Neural progenitor cell (in vitro differentiated cells): ENCODE measurements at regions not wholly inside any gene's neighbourhood (a gene's known extent, or its start where the extent isn't known, plus 50 kb on each side); places are given as distances from the start of the nearest gene placed in this dataset.

Source experiments
- DNase-seq: peaks from one replicate; pipeline ENCODE4 v3.0.0-alpha.2; 2016; ENCODE audit warnings: low spot score
- H2AFZ ChIP-seq: fragments of 200-600 bp; sonication (generic); replicated peaks from 2 replicates; pipeline ENCODE4 v1.6.1; 2016; ENCODE audit warnings: antibody characterized with exemption
- H3F3A ChIP-seq: fragments of 200-600 bp; sonication (generic); 2 replicates; pipeline ENCODE4 v1.6.1; 2016; ENCODE audit warnings: antibody characterized with exemption, low read depth
- H3K27ac ChIP-seq: fragments of 200-600 bp; sonication (generic); 2 replicates; pipeline ENCODE4 v1.5.1; 2016; ENCODE audit warnings: mild to moderate bottlenecking
- H3K27me3 ChIP-seq: fragments of 200-600 bp; sonication (generic); 2 replicates; pipeline ENCODE4 v1.6.1; 2016; ENCODE audit warnings: mild to moderate bottlenecking, moderate library complexity
- H3K36me3 ChIP-seq: fragments of 200-600 bp; sonication (generic); 2 replicates; pipeline ENCODE4 v1.5.1; 2016
- H3K4me1 ChIP-seq: fragments of 200-600 bp; sonication (generic); 2 replicates; pipeline ENCODE4 v1.6.1; 2016; ENCODE audit warnings: mixed run types
- H3K4me2 ChIP-seq: fragments of 200-600 bp; sonication (generic); 2 replicates; pipeline ENCODE4 v1.6.1; 2016
- H3K4me3 ChIP-seq: fragments of 200-600 bp; sonication (generic); 2 replicates; pipeline ENCODE4 v1.5.1; 2016
- H3K79me2 ChIP-seq: fragments of 200-600 bp; sonication (generic); 2 replicates; pipeline ENCODE4 v1.6.1; 2016; ENCODE audit warnings: low read depth
- H3K9ac ChIP-seq: fragments of 200-600 bp; sonication (generic); 2 replicates; pipeline ENCODE4 v1.6.1; 2016
- H3K9me3 ChIP-seq: fragments of 200-600 bp; sonication (generic); 2 replicates; pipeline ENCODE4 v1.5.1; 2016; ENCODE audit warnings: low read depth
- H4K20me1 ChIP-seq: fragments of 200-600 bp; sonication (generic); 2 replicates; pipeline ENCODE4 v1.6.1; 2016; ENCODE audit warnings: low read depth
- H3K27ac Mint-ChIP-seq: 3 replicates; pipeline ENCODE4 v1.8.0; 2021; ENCODE audit warnings: mixed read lengths
- H3K27me3 Mint-ChIP-seq: 2 replicates; pipeline ENCODE4 v1.8.0; 2022; ENCODE audit warnings: low read depth, mild to moderate bottlenecking, inconsistent platforms, moderate library complexity, mixed read lengths; ENCODE audit not compliant: insufficient read depth
- H3K36me3 Mint-ChIP-seq: 3 replicates; pipeline ENCODE4 v1.8.0; 2021; ENCODE audit warnings: mixed read lengths
- H3K4me1 Mint-ChIP-seq: 3 replicates; pipeline ENCODE4 v1.8.0; 2021; ENCODE audit warnings: mixed read lengths
- H3K4me3 Mint-ChIP-seq: 3 replicates; pipeline ENCODE4 v1.8.0; 2021; ENCODE audit warnings: mild to moderate bottlenecking, moderate library complexity, mixed read lengths
- H3K9me3 Mint-ChIP-seq: 3 replicates; pipeline ENCODE4 v1.8.0; 2020; ENCODE audit warnings: mixed read lengths
- CTCF ChIP-seq: fragments of 200-600 bp; sonication (generic); IDR thresholded peaks from 2 replicates; pipeline ENCODE4 v1.5.1; 2017; ENCODE audit warnings: antibody characterized with exemption, mild to moderate bottlenecking
- EZH2 ChIP-seq: fragments of 200-600 bp; sonication (generic); IDR thresholded peaks from 2 replicates; pipeline ENCODE4 v1.6.1; 2017; ENCODE audit warnings: antibody characterized with exemption, mild to moderate bottlenecking, moderate library complexity
- EZH2phosphoT487 ChIP-seq: fragments of 200-600 bp; sonication (generic); IDR thresholded peaks from 2 replicates; pipeline ENCODE4 v1.6.1; 2017; ENCODE audit warnings: antibody characterized with exemption

- no peak for TF ChIP-seq CTCF
- no peak for TF ChIP-seq EZH2
- no peak for TF ChIP-seq EZH2phosphoT487
Measured at GRCh38 chr10:117462816-117463544, 79.6 kb upstream of the EMX2 start.

GRCh38 chr10:117462424-117462792 lies 80.1 kb upstream of the EMX2 start:
- Mint-ChIP-seq H3K4me1 (peaks cover 12% of the 10 kb centered on the region), H3K36me3 (no peaks in the 10 kb centered on the region), H3K27ac (peak overlapping the region; percentile 95), H3K9me3 (no peaks in the 10 kb centered on the region), H3K27me3 (peaks cover 7% of the 10 kb centered on the region), H3K4me3 (no peak overlapping the region)
- no peak overlapping the region for H3K4me3 ChIP-seq
- H3K4me1 ChIP-seq, result peaks cover 8% of the 10 kb centered on the region
- no peak overlapping the region for H3K27ac ChIP-seq
- no peaks in the 10 kb centered on the region for H4K20me1 ChIP-seq
- no peak overlapping the region for H2AFZ ChIP-seq
- H3K27me3 ChIP-seq, result no peaks in the 10 kb centered on the region
- no peaks in the 10 kb centered on the region for H3K9me3 ChIP-seq
- peak; percentile 35 for DNase-seq
- no peak overlapping the region for H3K9ac ChIP-seq
- no peaks in the 10 kb centered on the region for H3F3A ChIP-seq
- no peaks in the 10 kb centered on the region for H3K79me2 ChIP-seq
- H3K36me3 ChIP-seq, result no peaks in the 10 kb centered on the region
- no peak overlapping the region for H3K4me2 ChIP-seq
- TF ChIP-seq EZH2 (no peak), EZH2phosphoT487 (no peak), CTCF (peak; percentile 26)

More at GRCh38 chr10:117462816-117463544, 79.6 kb upstream of the EMX2 start:
- Mint-ChIP-seq H3K9me3 (no peaks in the 10 kb centered on the region), H3K4me3 (no peak overlapping the region), H3K27ac (no peak overlapping the region), H3K27me3 (peaks cover 7% of the 10 kb centered on the region), H3K36me3 (no peaks in the 10 kb centered on the region), H3K4me1 (peaks cover 12% of the 10 kb centered on the region)
- no peak overlapping the region for H2AFZ ChIP-seq
- no peak overlapping the region for H3K9ac ChIP-seq
- H3K36me3 ChIP-seq, result no peaks in the 10 kb centered on the region
- H3K4me3 ChIP-seq, result no peak overlapping the region
- H4K20me1 ChIP-seq, result no peaks in the 10 kb centered on the region
- H3K27ac ChIP-seq, result no peak overlapping the region
- no peak for DNase-seq
- H3K4me2 ChIP-seq, result no peak overlapping the region
- no peaks in the 10 kb centered on the region for H3K27me3 ChIP-seq
- no peaks in the 10 kb centered on the region for H3K79me2 ChIP-seq
- no peaks in the 10 kb centered on the region for H3K9me3 ChIP-seq
- H3F3A ChIP-seq, result no peaks in the 10 kb centered on the region
- H3K4me1 ChIP-seq, result peaks cover 8% of the 10 kb centered on the region

- no peaks in the 10 kb centered on the region for H3K27me3 ChIP-seq
- H3K27ac Mint-ChIP-seq, result peak overlapping the region; percentile 95
- H2AFZ ChIP-seq, result no peak overlapping the region
Measured at GRCh38 chr10:117461766-117462423, 80.7 kb upstream of the EMX2 start.

More at GRCh38 chr10:117461766-117462423, 80.7 kb upstream of the EMX2 start:
- DNase-seq, result no peak
- Histone ChIP-seq H3F3A (no peaks in the 10 kb centered on the region), H3K27ac (no peak overlapping the region), H3K79me2 (no peaks in the 10 kb centered on the region), H4K20me1 (no peaks in the 10 kb centered on the region), H3K4me2 (no peak overlapping the region), H3K4me3 (no peak overlapping the region), H3K36me3 (no peaks in the 10 kb centered on the region), H3K9ac (no peak overlapping the region), H3K9me3 (no peaks in the 10 kb centered on the region), H3K4me1 (peaks cover 8% of the 10 kb centered on the region)
- Mint-ChIP-seq H3K27me3 (peaks cover 7% of the 10 kb centered on the region), H3K36me3 (no peaks in the 10 kb centered on the region), H3K9me3 (no peaks in the 10 kb centered on the region), H3K4me3 (no peak overlapping the region), H3K4me1 (peaks cover 12% of the 10 kb centered on the region)
- TF ChIP-seq EZH2phosphoT487 (no peak), EZH2 (no peak), CTCF (no peak)
